ENCODE measurements at regions not wholly inside any gene's neighbourhood (a gene's known extent, or its start where the extent isn't known, plus 50 kb on each side); places are given as distances from the start of the nearest gene placed in this dataset.
"Not testable (repeated sequence)": the region's sequence is repeated elsewhere in the genome, so short reads cannot be mapped to it uniquely, and the experiment has no call there.

DNA sequence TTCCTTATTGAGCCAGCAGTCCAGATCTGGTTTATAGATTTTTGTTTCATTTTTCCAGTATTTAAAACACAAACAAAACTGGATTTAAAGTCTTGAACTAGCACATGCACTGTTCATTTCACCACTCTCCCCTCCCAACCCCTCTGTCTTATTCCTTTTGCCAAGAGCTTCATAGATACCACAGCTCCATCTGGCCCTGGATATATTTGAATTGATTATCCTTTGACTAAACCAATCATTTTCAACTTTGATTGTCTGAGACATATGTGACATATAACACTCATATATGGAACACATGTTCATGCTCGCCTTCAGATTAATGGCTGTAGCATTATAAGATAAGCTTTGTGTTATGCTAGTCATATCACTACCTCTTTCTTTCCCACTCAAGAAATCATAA lies 376.6 kb upstream of the NAALADL2 start:
- TF ChIP-seq MAX (IDR thresholded peaks at IDR 0.05; ENCODE audit: low read depth, low read length) (no peak), POLR2A (IDR thresholded peaks at IDR 0.05; ENCODE audit: extremely low read depth, insufficient read length) (no peak), CTCF (IDR thresholded peaks at IDR 0.05; ENCODE audit: low read depth, low read length) (no peak), MYC (IDR thresholded peaks at IDR 0.05; ENCODE audit: low read depth, low read length) (no peak)
- no peak for DNase-seq (ENCODE audit: low read depth)
- H3K4me3 ChIP-seq (ENCODE audit: low read depth, low read length) = no peak overlapping the region

- no peak for DNase-seq (ENCODE audit: low read depth)
- H3K4me3 ChIP-seq (ENCODE audit: low read depth, low read length) = no peak overlapping the region
- TF ChIP-seq MYC (IDR thresholded peaks at IDR 0.05; ENCODE audit: low read depth, low read length) (no peak), CTCF (IDR thresholded peaks at IDR 0.05; ENCODE audit: low read depth, low read length) (no peak)
Observed at GRCh38 chr3:174483254-174483653, 375.9 kb upstream of the NAALADL2 start.

GRCh38 chr3:174483856-174484255 lies 375.3 kb upstream of the NAALADL2 start:
- H3K4me3 ChIP-seq (ENCODE audit: low read depth, low read length); DNase-seq (ENCODE audit: low read depth): not testable (repeated sequence)

GRCh38 chr3:174488527-174488926 lies 370.6 kb upstream of the NAALADL2 start:
- DNase-seq (ENCODE audit: low read depth) = no peak
- no peak for TF ChIP-seq CTCF (IDR thresholded peaks at IDR 0.05; ENCODE audit: low read depth, low read length)
- TF ChIP-seq MAX (IDR thresholded peaks at IDR 0.05; ENCODE audit: low read depth, low read length) = no peak
- no peak for TF ChIP-seq POLR2A (IDR thresholded peaks at IDR 0.05; ENCODE audit: extremely low read depth, insufficient read length)
- TF ChIP-seq MYC (IDR thresholded peaks at IDR 0.05; ENCODE audit: low read depth, low read length) = no peak
- H3K4me3 ChIP-seq (ENCODE audit: low read depth, low read length) = no peak overlapping the region

- H3K4me3 ChIP-seq (ENCODE audit: low read depth, low read length) = no peak overlapping the region
- TF ChIP-seq CTCF (IDR thresholded peaks at IDR 0.05; ENCODE audit: low read depth, low read length) (no peak), MAX (IDR thresholded peaks at IDR 0.05; ENCODE audit: low read depth, low read length) (no peak), MYC (IDR thresholded peaks at IDR 0.05; ENCODE audit: low read depth, low read length) (no peak), POLR2A (IDR thresholded peaks at IDR 0.05; ENCODE audit: extremely low read depth, insufficient read length) (no peak)
- DNase-seq (ENCODE audit: low read depth) = no peak
Observed at GRCh38 chr3:174495311-174495710, 363.8 kb upstream of the NAALADL2 start.

DNA sequence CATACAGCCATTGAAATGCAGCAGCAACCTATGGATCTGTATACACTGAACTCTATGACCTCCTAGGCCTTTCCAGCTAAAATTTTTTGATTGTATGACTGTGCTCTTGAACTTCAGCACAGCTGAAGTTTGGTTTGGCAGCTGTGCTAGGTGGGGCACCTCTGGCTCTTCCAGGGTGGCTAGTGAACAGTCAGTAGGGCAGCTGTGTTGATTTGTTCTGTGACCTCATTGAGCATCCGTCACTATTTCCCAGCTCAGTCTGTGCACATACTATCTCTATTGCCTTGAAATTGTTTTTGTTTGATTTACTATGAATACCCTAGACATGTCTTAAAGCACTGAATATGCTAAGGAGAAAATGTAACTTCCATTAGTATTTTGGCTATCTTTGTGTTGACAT lies 363.2 kb upstream of the NAALADL2 start:
- no peak overlapping the region for H3K4me3 ChIP-seq (ENCODE audit: low read depth, low read length)
- no peak for DNase-seq (ENCODE audit: low read depth)
- no peak for TF ChIP-seq CTCF (IDR thresholded peaks at IDR 0.05; ENCODE audit: low read depth, low read length)
- TF ChIP-seq POLR2A (IDR thresholded peaks at IDR 0.05; ENCODE audit: extremely low read depth, insufficient read length) = no peak
- TF ChIP-seq MAX (IDR thresholded peaks at IDR 0.05; ENCODE audit: low read depth, low read length) = no peak
- TF ChIP-seq MYC (IDR thresholded peaks at IDR 0.05; ENCODE audit: low read depth, low read length) = no peak

Data from NB4 (cell line).